Superior temporal gyrus (tissue), 1 donor: ENCODE measurements at regions not wholly inside any gene's neighbourhood (a gene's known extent, or its start where the extent isn't known, plus 50 kb on each side); places are given as distances from the start of the nearest gene placed in this dataset.

Source experiments
- DNase-seq: peaks from one replicate; pipeline ENCODE4 v3.0.0-alpha.2; 2016; ENCODE audit errors: extremely low spot score

- no peak for DNase-seq
Observed at GRCh38 chr2:117635481-117635880, 179.0 kb upstream of the DDX18 start.

GRCh38 chr2:117639401-117639800 lies 175.1 kb upstream of the DDX18 start:
- DNase-seq = no peak

GRCh38 chr2:117644403-117644802 lies 170.1 kb upstream of the DDX18 start:
- DNase-seq = no peak

GRCh38 chr2:117645458-117645857 lies 169.0 kb upstream of the DDX18 start:
- no peak for DNase-seq

DNA sequence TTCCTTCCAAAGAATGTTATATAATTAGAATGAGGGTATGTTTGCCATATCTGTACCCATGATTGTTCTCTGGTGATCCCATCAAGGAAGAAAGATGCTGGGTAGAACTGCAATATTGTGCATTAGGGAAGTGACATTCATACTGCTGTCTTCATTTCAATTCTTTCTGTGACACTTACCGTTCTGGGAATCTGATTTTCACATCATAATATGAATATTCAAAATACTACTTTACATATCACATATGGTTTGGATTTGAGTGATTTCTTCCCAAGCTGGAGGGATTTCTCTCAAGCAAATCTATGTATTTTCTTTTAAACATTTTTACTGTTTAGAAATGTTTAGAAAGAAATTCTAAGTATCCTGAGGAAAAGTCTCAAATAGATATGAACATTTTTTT lies 168.4 kb upstream of the DDX18 start:
- no peak for DNase-seq

DNA sequence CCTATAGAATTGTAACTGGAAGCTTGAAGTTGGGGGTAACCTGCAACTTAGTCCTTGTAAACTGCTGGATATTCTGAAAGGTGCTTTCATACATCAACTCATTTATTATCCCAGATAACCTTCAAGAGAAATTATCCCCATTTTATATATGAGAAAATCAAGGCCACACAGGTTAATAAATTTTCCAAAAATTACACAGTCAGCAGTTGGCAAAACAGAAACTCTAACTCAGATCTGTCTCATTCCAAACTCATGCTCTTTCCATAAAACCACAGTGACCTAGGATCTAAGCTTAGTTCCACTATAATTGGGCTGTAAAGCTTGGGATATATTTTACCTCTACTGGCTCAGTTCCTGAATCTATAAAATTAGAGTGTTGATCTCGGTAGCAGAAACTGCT lies 167.6 kb upstream of the DDX18 start:
- DNase-seq = no peak

- no peak for DNase-seq
Observed at GRCh38 chr2:117656546-117656945, 157.9 kb upstream of the DDX18 start.

- no peak for DNase-seq
Observed at GRCh38 chr2:117661619-117662018, 152.9 kb upstream of the DDX18 start.

DNA sequence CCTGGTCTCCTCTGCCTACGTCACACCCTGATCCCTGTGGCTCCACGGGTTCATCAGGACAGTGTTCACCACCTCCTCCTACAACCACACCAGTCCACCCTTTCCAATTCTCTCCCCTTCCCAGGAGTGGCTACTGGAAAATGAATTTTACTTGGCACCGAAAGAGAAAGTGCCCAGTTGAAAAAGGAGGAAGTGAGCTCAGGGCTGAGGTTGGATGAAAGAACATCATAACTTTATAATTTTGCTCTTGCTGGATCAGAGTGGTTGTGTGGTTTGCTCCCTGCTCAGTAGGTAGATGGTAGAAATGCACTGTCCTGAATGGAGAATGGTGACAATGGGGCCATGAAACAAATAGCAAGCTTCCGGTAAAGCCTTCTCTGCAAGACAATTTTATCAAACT lies 140.3 kb upstream of the DDX18 start:
- no peak for DNase-seq

GRCh38 chr2:117679952-117680351 lies 134.5 kb upstream of the DDX18 start:
- DNase-seq = no peak

DNA sequence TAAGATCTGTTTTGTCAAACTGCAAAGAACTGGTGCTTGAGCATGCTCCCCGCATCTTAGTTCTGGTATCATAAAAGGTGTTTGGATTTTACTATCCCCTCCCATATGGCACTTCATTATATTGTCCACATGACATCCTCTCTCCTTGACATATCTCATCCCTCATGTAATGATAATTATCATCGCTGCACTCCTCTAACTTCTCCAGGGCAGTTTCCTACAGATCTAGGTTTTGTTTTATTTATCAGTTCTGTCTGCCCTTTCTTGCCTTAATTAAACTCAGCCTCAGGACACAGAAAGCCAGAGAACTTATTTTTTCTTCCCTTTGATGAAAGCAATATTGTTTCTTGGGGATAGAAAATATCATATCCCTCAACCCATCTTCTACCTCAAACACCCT lies 129.6 kb upstream of the DDX18 start:
- DNase-seq = no peak

GRCh38 chr2:117686699-117687098 lies 127.8 kb upstream of the DDX18 start:
- no peak for DNase-seq

- DNase-seq = no peak
Observed at GRCh38 chr2:117691595-117691994, 122.9 kb upstream of the DDX18 start.

- DNase-seq = no peak
Observed at GRCh38 chr2:117692001-117692763, 122.3 kb upstream of the DDX18 start.

GRCh38 chr2:117693154-117693553 lies 121.3 kb upstream of the DDX18 start:
- no peak for DNase-seq

- no peak for DNase-seq
Observed at GRCh38 chr2:117693651-117694050, 120.8 kb upstream of the DDX18 start.

DNA sequence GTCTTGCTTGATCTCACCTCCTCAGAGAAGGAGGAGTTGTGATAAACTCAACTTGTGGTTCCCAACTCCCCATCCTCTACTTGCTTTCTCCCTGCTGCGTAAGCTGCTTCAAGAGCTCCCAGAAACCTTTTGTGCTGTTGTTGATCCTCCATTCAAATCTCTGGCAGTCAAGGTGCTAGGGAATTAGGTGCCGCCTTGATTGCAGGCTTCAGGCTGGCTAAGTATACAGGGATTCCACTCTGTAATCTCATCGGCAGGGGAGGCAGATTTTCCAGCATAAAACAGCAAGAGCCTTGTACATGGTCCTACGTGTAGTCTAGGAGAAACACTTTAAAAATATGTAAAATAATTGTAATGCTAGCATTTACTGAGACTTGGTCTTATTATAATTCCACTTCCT lies 116.2 kb upstream of the DDX18 start:
- DNase-seq = no peak

GRCh38 chr2:117698819-117699218 lies 115.7 kb upstream of the DDX18 start:
- DNase-seq = no peak

- no peak for DNase-seq
Observed at GRCh38 chr2:117700471-117700870, 114.0 kb upstream of the DDX18 start.

DNA sequence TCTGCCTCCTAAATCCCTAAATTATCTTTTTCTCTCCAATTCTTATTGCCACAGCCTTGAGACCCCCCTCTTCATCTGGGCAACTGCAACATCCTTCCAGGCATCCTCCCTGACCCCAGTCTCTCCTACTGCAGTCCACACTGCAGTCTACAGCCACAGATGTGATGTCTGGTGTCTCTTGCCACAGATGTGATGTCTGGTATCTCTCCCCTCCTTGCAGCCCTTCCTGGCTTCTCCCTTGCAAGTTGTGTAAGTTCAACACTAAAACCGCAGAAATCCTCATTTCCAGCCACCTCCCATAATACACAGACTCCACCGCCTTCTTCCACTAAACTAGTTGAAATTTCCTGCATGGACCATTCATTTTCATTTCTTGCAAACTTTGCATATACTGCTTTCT lies 113.1 kb upstream of the DDX18 start:
- DNase-seq = no peak

DNA sequence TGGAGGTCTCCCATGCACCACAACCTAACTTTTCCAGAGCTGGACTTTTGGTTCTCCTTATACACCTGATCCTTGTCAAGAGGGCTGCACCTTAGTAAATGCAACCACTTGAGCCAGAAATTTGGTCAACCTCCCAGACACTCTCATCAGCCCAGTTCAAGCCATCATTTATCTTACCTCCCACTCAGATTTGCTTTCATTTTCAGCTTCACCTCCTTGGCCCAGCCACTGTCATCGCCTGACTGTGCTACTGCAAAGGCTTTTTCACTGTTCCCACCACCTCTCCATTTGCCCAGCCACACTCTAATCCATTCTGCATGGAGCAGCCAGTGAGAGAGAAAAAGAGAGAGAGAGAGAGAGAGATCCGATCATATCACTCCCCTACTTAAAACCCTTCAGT lies 112.4 kb upstream of the DDX18 start:
- no peak for DNase-seq

DNA sequence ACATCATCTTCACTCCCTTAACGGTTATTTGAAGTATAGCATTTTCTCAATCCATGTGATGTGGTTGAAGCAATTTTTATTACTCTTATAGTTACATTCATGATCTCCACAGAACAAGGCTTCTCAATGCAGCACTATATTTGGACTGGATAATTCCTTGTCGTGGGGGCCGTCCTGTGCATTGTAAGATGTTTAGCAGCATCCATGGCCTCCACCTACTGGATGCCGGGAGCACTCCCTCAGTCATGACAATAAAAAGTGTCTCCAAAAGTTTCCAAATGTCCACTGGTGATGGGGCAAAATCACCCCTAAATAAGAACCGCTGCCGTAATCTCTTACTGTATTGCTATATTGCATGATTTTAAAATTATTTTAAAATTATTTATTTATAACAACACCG lies 110.6 kb upstream of the DDX18 start:
- DNase-seq = no peak

DNA sequence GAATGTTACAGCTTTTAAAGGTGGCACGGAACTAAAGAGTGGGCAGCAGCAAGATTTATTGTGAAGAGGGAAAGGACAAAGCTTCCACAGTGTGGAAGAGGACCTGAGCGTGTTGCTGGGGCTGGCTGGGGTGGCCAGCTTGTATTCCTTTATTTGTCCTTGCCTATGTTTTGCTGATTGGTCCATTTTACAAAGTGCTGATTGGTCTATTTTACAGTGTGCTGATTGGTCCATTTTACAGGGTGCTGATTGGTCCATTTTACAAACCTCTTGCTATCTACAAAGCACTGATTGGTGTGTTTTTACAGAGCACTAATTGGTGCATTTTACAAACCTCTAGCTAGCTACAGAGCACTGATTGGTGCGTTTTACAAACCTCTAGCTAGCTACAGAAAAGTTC lies 109.7 kb upstream of the DDX18 start:
- no peak for DNase-seq

DNA sequence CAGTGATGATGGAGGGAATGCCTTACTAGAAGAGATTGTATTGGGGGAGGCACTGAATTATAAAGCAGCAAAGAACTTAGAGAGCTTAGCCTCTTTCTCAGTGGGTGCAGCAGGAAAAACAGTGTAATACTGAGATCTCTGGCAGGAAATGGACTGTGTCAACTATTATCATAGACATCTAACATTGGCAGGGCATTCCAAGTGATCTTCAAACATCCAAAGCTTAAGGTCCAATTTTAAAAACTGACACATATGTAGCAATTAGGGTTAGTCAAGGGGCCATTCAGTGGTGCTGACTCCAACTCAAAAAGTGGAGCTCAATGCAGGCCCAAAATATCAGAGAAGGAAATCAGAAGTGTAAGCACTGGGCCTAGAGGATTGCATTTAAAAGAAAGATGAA lies 106.6 kb upstream of the DDX18 start:
- DNase-seq = no peak
